SK-N-SH (cell line): ENCODE measurements at regions not wholly inside any gene's neighbourhood (a gene's known extent, or its start where the extent isn't known, plus 50 kb on each side); places are given as distances from the start of the nearest gene placed in this dataset.

Experiments
- CTCF ChIA-PET: fragments of 300-600, 350-600 bp; formaldehyde crosslinking; extraction: SDS; loops from one replicate; lab custom pipeline; 2021; lab: Yijun Ruan, JAX
- POLR2A ChIA-PET: fragments of 350-600 bp; sonication (Branson Sonifier 250); formaldehyde crosslinking; extraction: SDS; loops from one replicate; lab custom pipeline; 2020; ENCODE audit warnings: antibody characterized with exemption, inconsistent platforms; lab: Yijun Ruan, JAX
- DNase-seq: peaks from one replicate; pipeline ENCODE4 v3.0.0; 2012
- H2AFZ ChIP-seq: fragments of 200-600 bp; sonication (generic); 2 replicates; pipeline ENCODE4 v1.8.1; 2016; ENCODE audit warnings: antibody characterized with exemption, mild to moderate bottlenecking, low read depth
- H3F3A ChIP-seq: fragments of 200-600 bp; sonication (generic); replicated peaks from 2 replicates; pipeline ENCODE3; 2016; ENCODE audit warnings: antibody characterized with exemption, mild to moderate bottlenecking; ENCODE audit not compliant: insufficient read depth
- H3K27ac ChIP-seq, 2 experiments: fragments of 200-500 bp in 1 of 2; fragments of 200-600 bp in 1 of 2; sonication (Bioruptor generic) in 1 of 2; sonication (generic), shearing (Covaris generic) in 1 of 2; 2 replicates each; pipeline versions ENCODE4 v1.5.1 to v1.6.1; 2014 to 2016; ENCODE audit warnings: low read depth in 2 of 2, inconsistent platforms in 1 of 2, low read length in 1 of 2, mild to moderate bottlenecking in 1 of 2, mixed read lengths in 1 of 2
- H3K27me3 ChIP-seq: fragments of 200-600 bp; sonication (generic), shearing (Covaris generic); 2 replicates; pipeline ENCODE4 v1.6.1; 2016; ENCODE audit warnings: mixed run types; ENCODE audit not compliant: insufficient read depth
- H3K36me3 ChIP-seq, 2 experiments: fragments of 200-500 bp in 1 of 2; fragments of 200-600 bp in 1 of 2; sonication (Bioruptor generic) in 1 of 2; sonication (generic) in 1 of 2; replicated peaks in 1 of 2; 2 replicates each; pipeline versions ENCODE3 to v1.5.1; 2014 to 2016; ENCODE audit warnings: low read length in 1 of 2, mild to moderate bottlenecking in 1 of 2; ENCODE audit not compliant: insufficient read depth in 2 of 2, control insufficient read depth in 1 of 2
- H3K4me1 ChIP-seq, 2 experiments: fragments of 200-500 bp in 1 of 2; fragments of 200-600 bp in 1 of 2; sonication (Bioruptor generic) in 1 of 2; sonication (generic), shearing (Covaris generic) in 1 of 2; 2 replicates each; pipeline versions ENCODE4 v1.5.1 to v1.6.1; 2014 to 2016; ENCODE audit warnings: low read depth in 1 of 2, low read length in 1 of 2, mixed run types in 1 of 2; ENCODE audit not compliant: insufficient read depth in 2 of 2, control insufficient read depth in 1 of 2
- H3K4me2 ChIP-seq: fragments of 200-600 bp; sonication (generic), shearing (Covaris generic); 2 replicates; pipeline ENCODE4 v1.6.1; 2017; ENCODE audit warnings: mixed run types
- H3K4me3 ChIP-seq, 2 experiments: fragments of 200-500 bp in 1 of 2; fragments of 200-600 bp in 1 of 2; sonication (Bioruptor generic) in 1 of 2; sonication (generic), shearing (Covaris generic) in 1 of 2; 2 replicates each; pipeline versions ENCODE4 v1.5.1 to v1.8.1; 2014 to 2016; ENCODE audit warnings: low read depth in 2 of 2, inconsistent platforms in 1 of 2, low read length in 1 of 2, mild to moderate bottlenecking in 1 of 2, mixed read lengths in 1 of 2, moderate library complexity in 1 of 2
- H3K79me2 ChIP-seq: fragments of 200-600 bp; sonication (generic); 2 replicates; pipeline ENCODE4 v1.8.1; 2017; ENCODE audit warnings: mild to moderate bottlenecking; ENCODE audit not compliant: insufficient read depth
- H3K9ac ChIP-seq: fragments of 200-600 bp; sonication (generic); 2 replicates; pipeline ENCODE4 v1.6.1; 2017; ENCODE audit warnings: mixed run types
- H3K9me2 ChIP-seq: fragments of 200-600 bp; sonication (generic); 2 replicates; pipeline ENCODE4 v1.6.1; 2017; ENCODE audit warnings: mixed run types
- H3K9me3 ChIP-seq: fragments of 200-600 bp; sonication (generic); 2 replicates; pipeline ENCODE4 v1.6.1; 2017; ENCODE audit warnings: mixed run types, mild to moderate bottlenecking, moderate library complexity
- H4K20me1 ChIP-seq: fragments of 200-600 bp; sonication (generic); 2 replicates; pipeline ENCODE4 v1.6.1; 2017; ENCODE audit warnings: mild to moderate bottlenecking, mixed run types; ENCODE audit not compliant: insufficient read depth
- CHD2 ChIP-seq: fragments of 150-350 bp; IDR thresholded peaks from 2 replicates; pipeline ENCODE4 v1.6.1; 2018; ENCODE audit warnings: low read length; ENCODE audit not compliant: partially characterized antibody
- EZH2phosphoT487 ChIP-seq: fragments of 200-600 bp; sonication (generic); IDR thresholded peaks from 2 replicates; pipeline ENCODE4 v1.6.1; 2017; ENCODE audit warnings: low read depth, mixed run types, mild to moderate bottlenecking, antibody characterized with exemption, moderate library complexity, borderline replicate concordance
- FOSL2 ChIP-seq: IDR thresholded peaks from 2 replicates; pipeline ENCODE4 v1.4.0; 2012; ENCODE audit warnings: low read depth, mild to moderate bottlenecking, moderate library complexity, borderline replicate concordance
- FOXJ3 ChIP-seq: sonication (generic); formaldehyde crosslinking; IDR thresholded peaks from 2 replicates; pipeline ENCODE4 v1.5.1; 2020; ENCODE audit warnings: mild to moderate bottlenecking, missing genetic modification reagents
- GATA2 ChIP-seq: sonication (generic); formaldehyde crosslinking; IDR thresholded peaks from 2 replicates; pipeline ENCODE4 v1.5.0; 2020; ENCODE audit warnings: mild to moderate bottlenecking, missing genetic modification reagents
- IRF3 ChIP-seq: fragments of 150-350 bp; IDR thresholded peaks from 2 replicates; pipeline ENCODE4 v1.6.1; 2016; ENCODE audit warnings: mild to moderate bottlenecking, low read depth, low read length
- JUND ChIP-seq: IDR thresholded peaks from 2 replicates; pipeline ENCODE4 v1.4.0; 2012
- NFIC ChIP-seq: IDR thresholded peaks from 2 replicates; pipeline ENCODE4 v1.4.0; 2012; ENCODE audit warnings: borderline replicate concordance
- RAD21 ChIP-seq: IDR thresholded peaks from 2 replicates; pipeline ENCODE4 v1.6.1; 2012; ENCODE audit warnings: mild to moderate bottlenecking, low read length
- RCOR1 ChIP-seq: fragments of 150-350 bp; IDR thresholded peaks from 2 replicates; pipeline ENCODE4 v1.6.1; 2017; ENCODE audit warnings: antibody characterized with exemption, low read length
- TAF1 ChIP-seq: IDR thresholded peaks from 2 replicates; pipeline ENCODE4 v1.6.1; 2012; ENCODE audit warnings: low read depth, mild to moderate bottlenecking, low read length, moderate library complexity, borderline replicate concordance
- TEAD4 ChIP-seq: IDR thresholded peaks from 2 replicates; pipeline ENCODE4 v1.4.0; 2012; ENCODE audit warnings: mild to moderate bottlenecking, borderline replicate concordance; ENCODE audit not compliant: insufficient read depth
- WGBS: methylation state at CpG from one replicate; pipeline ENCODE4 v1.1.6; 2017; ENCODE audit warnings: low lambda C conversion rate; 5-methylcytosine and 5-hydroxymethylcytosine counted together
- TF ChIP-seq, protein P1 (sequence below): IDR thresholded peaks from 2 replicates; pipeline ENCODE4 v1.4.0; 2012; ENCODE audit warnings: low read depth, borderline replicate concordance
- TF ChIP-seq, protein P2 (sequence below): IDR thresholded peaks from 2 replicates; pipeline ENCODE4; 2012

- H2AFZ ChIP-seq, result no peak overlapping the region
- peaks cover 0 to 3% of the 10 kb centered on the region in 2 experiments; a peak in 1 of 4 replicates for H3K4me1 ChIP-seq
- POLR2A ChIA-PET, result no interaction called here
- H3K9me3 ChIP-seq, result no peaks in the 10 kb centered on the region
- H3K27ac ChIP-seq, result no peak overlapping the region
- no peaks in the 10 kb centered on the region for H3F3A ChIP-seq
- H3K9ac ChIP-seq, result no peak overlapping the region
- H3K79me2 ChIP-seq, result no peaks in the 10 kb centered on the region
- H3K36me3 ChIP-seq, result no peaks in the 10 kb centered on the region
- WGBS, result 81% methylated on average over 5 of the region's 5 CpGs
- CTCF ChIA-PET, result no interaction called here
- no peak for DNase-seq
- H4K20me1 ChIP-seq, result no peaks in the 10 kb centered on the region
- H3K9me2 ChIP-seq, result no peaks in the 10 kb centered on the region
- no peak overlapping the region for H3K4me3 ChIP-seq
- H3K27me3 ChIP-seq, result 0 out of 2 replicates have a peak, but pooled peaks cover 10% of the 10 kb centered on the region
- TF ChIP-seq TEAD4 (no peak), GATA2 (no peak), JUND (no peak), TAF1 (no peak), RCOR1 (no peak)
- no peak overlapping the region for H3K4me2 ChIP-seq
These were observed 97.0 kb upstream of the HES1 start for GRCh38 chr3:194038960-194039359.

DNA sequence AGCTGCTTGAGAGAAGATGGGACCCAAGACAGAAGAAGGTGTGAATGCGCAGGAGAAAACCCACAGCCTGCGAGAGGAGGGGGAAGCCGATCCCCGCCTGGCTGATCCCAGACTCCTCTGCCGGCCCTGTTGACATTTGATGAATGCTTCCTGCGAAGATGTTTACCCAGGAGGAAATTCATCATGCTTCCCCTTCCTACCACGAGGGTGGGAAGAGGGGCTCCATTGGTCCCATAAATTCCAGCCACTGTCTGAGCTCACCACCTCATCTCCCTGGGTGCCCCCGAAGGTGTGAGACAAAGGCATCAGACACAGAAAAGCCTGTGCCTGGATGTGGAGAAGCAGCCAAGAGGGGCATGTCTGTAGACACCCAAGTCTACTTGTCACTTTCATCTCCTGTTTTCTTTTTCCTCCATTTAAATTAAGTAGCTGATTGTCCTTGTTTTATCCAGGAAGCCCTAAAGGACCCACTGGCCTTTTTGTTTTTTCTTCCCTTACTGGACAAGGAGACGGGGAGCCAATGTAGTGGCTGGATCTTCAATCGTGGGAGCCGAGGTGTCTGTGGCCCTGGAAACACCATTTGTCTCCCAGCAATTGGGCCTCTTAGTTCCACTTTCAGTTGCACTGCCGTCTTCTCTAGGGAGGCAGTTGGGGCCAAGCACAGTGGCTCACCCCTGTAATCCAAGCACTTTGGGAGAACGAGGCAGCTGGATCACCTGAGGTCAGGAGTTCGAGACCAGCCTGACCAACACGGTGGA, 95.3 kb upstream of the HES1 start:
- Histone ChIP-seq H3K27me3 (0 out of 2 replicates have a peak, but pooled peaks cover 1% of the 10 kb centered on the region), H3K4me3 (no peak overlapping the region), H3K4me2 (no peak overlapping the region), H2AFZ (no peak overlapping the region)
- DNase-seq, result no peak
- WGBS, result 80% methylated on average over 14 of the region's 15 CpGs
- no peak for TF ChIP-seq IRF3
- TF ChIP-seq RAD21, result no peak
- TF ChIP-seq EZH2phosphoT487, result no peak
- no peak for TF ChIP-seq FOXJ3 (CRISPR knock-in tag)
- no peak for TF ChIP-seq CHD2
- no peak for TF ChIP-seq RCOR1
- TF ChIP-seq, protein P1, sequence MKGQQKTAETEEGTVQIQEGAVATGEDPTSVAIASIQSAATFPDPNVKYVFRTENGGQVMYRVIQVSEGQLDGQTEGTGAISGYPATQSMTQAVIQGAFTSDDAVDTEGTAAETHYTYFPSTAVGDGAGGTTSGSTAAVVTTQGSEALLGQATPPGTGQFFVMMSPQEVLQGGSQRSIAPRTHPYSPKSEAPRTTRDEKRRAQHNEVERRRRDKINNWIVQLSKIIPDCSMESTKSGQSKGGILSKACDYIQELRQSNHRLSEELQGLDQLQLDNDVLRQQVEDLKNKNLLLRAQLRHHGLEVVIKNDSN, result no peak
- no peak for TF ChIP-seq JUND
- TF ChIP-seq NFIC, result no peak
- TF ChIP-seq, protein P2, sequence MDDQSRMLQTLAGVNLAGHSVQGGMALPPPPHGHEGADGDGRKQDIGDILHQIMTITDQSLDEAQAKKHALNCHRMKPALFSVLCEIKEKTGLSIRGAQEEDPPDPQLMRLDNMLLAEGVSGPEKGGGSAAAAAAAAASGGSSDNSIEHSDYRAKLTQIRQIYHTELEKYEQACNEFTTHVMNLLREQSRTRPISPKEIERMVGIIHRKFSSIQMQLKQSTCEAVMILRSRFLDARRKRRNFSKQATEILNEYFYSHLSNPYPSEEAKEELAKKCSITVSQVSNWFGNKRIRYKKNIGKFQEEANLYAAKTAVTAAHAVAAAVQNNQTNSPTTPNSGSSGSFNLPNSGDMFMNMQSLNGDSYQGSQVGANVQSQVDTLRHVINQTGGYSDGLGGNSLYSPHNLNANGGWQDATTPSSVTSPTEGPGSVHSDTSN, result no peak
- no peak for TF ChIP-seq FOSL2
- TF ChIP-seq, all 33 proteins: peak for 0
- Histone ChIP-seq H3K36me3 (no peaks in the 10 kb centered on the region), H3K27ac (no peak overlapping the region), H3K9me3 (no peaks in the 10 kb centered on the region), H3F3A (no peaks in the 10 kb centered on the region), H4K20me1 (no peaks in the 10 kb centered on the region), H3K4me1 (peaks cover 0 to 3% of the 10 kb centered on the region in 2 experiments; a peak in 1 of 4 replicates), H3K9ac (no peak overlapping the region), H3K79me2 (no peaks in the 10 kb centered on the region), H3K9me2 (no peaks in the 10 kb centered on the region)
- POLR2A ChIA-PET, result no interaction called here
- CTCF ChIA-PET, result no interaction called here
